GM21529 (cell line): ENCODE measurements at regions not wholly inside any gene's neighbourhood (a gene's known extent, or its start where the extent isn't known, plus 50 kb on each side); places are given as distances from the start of the nearest gene placed in this dataset.

Experiments
- ATAC-seq: cut with Tn5 transposase; IDR thresholded peaks from one replicate; pipeline ENCODE4 v1.9.1; 2021; ENCODE audit not compliant: unreplicated experiment

DNA sequence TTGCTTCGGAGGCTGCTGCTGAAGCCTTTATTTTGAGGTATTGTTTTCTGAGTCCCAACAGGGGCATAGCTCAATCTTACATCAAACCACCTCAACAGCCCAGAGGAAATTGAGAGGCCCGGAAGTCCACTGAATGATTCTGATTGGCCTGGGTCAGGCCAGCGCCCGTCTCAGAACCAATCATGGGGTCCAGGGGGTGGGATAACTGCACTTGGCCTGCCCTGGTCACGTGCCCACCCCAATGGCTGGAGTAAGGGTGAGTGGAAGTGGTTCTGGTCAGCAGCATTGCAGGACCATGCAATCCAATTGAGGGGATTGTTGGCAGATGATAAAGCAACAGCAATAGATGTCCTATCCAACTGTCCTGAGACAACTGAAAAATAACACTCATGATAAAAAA, 190.6 kb downstream of the HERPUD2 start:
- no peak for ATAC-seq

DNA sequence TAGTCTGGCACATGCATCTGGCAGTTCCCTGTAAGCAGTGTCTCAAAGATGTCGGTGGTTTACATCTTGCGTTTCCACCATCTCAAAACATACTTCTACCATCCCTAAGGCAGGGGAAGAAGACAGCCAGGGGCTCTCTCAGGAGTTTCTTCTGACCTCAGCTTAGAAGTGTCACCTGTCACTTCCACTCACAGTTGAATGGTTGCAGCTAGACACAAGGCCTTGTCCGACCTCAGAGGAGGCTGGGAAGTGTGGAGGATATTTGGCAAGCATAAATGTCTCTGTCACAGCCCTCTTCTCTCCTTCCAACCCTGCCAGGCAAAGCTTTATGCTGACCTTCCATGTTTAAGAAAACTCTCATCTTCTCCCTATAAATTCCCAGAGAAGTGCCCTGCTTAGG, 193.3 kb downstream of the HERPUD2 start:
- no peak for ATAC-seq

DNA sequence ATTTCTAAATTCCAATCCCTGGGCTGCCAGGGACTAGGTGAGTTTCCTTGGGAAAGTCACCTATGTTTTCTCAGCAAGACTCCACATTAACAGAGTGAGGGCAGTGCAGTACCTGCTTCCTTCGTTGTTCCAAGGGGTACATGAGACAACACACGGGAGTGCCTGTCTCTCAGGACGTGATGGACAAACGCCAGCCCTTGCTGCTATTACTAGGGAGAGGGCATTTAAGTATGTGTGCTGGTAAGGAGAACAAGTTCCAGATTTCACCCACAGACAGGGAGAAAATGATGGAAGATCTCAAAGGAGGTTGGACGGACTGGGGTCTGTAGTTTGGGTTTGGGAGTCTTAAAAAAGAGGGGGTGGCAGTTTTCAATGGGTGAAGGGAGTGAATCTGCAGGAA, 195.7 kb downstream of the HERPUD2 start:
- no peak for ATAC-seq

DNA sequence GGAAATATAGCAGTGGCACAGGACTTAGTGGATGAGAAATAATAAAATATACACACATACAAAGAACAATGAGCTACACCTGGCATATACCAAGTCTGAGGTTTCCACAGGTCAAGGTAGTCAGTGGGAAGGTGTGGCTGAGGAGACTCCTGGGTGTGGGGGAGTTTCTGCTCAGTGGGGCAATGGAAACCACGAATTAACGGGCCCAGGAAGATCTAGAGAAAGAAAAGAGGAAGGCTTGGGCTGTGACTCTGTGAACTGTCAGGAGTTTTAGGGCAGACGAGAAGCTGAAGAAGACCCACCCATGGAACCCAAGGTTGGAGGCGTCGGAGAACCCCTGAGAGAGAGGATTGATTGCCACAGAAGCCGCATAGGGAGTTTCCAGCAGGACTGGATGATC, 196.5 kb downstream of the HERPUD2 start:
- ATAC-seq: no peak

DNA sequence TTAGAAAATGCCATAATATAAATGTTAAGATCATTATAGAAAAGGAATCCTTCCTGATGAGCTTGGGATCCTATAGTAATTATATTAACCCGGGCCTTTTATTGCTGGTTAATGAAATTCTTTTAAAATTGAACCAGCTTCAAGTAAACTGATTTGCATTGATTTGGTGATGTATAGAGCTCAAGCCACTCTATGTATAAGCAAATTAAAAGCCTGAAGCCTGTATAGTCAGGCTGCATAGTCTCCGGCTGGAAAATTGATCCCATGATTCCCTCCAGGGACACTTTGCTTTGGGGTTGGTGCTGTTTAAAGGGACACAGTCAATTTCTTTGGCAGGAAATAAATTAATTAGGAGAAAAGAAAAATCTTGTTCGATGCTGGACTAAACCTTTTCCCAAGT, 199.1 kb downstream of the HERPUD2 start:
- ATAC-seq: no peak

DNA sequence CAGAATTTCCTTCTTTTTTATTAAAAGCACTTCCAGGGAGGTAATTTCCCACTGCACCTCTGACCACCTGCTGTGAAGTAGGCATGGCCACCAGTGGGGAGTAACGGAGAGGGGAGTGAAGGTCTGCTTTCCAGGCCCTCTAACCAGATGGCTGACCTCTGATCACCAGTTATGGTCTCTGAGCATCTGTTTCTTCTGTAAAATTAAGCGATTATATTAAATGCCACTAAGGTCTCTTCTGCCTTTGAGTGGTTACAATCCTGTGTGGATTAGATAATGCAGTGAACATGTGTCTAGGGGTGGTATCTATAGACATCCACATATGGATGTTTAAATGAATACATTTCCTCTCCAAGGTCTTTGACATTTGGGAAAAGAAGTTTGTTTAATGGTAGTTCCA, 199.6 kb downstream of the HERPUD2 start:
- no peak for ATAC-seq

DNA sequence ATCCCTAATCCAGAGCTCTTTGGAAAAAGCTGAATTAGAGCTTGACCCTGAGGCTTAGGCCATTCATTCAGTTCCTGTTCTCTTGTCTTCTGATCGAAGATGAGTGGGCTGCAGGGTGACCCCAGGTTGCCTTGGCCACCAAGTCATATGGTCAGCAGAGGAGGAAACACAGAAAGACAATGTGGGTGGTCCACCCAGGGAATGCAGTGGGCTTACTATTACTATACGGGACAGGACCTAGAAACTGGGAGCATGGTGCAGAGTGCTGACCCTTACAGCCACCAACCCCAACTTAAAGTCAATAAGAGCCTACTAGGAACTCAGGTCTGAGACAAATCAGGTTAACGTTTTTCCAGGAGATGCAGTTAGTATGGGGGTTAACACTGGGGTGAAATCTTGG, 200.5 kb downstream of the HERPUD2 start:
- ATAC-seq: no peak

DNA sequence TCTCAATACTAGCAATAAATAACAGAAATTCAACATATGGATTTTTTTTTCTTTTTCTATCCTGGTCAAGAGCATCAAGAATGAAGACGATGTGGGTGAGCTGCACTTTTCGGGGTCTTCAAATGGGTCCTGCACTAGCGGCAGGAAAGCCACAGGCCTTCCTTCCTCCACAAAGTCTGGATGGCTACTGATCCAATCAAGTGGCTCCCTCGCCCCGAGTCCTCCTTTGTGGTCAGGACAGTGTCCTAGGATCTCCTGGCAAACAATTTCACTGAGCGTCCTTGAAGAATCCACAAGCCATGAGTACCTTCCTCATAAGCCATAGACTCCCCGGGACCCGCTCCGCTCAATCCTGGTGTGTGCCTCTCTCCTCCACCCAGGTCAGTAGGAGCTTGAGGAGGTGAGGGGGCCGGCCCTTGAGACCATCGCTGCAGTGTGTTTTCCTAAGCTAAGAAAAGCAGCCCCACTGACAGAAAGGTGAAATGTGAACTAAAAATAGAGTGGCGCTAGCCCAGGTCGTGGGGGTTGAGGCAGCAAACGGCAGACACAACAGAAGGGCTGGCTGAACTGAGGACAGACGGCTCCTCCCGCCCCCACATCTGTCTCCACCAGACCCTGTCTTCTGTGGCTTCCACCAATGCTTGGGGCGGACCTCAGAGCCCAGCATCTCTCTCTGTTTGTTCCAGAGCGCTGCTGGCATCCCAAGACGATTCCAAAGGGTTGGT, 202.3 kb downstream of the HERPUD2 start:
- no peak for ATAC-seq

DNA sequence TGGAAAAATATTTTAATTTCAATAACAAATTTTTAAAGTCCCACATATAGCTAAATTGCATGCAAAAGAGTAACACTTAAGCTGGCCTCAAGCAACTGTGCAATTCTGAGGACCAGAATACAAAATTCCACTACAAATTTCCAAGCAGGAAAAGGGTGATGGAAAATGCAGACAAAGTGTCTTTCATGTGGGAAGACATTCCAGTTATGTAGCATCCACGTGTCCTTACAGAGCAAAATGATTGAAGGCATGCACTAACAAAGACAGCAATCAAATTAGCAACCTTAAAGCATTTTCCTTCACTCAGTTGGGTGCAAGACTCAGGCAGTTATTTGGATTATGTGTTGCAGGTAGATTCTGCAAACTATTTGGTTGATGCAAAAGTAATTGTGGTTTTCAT, 203.7 kb downstream of the HERPUD2 start:
- ATAC-seq: no peak

DNA sequence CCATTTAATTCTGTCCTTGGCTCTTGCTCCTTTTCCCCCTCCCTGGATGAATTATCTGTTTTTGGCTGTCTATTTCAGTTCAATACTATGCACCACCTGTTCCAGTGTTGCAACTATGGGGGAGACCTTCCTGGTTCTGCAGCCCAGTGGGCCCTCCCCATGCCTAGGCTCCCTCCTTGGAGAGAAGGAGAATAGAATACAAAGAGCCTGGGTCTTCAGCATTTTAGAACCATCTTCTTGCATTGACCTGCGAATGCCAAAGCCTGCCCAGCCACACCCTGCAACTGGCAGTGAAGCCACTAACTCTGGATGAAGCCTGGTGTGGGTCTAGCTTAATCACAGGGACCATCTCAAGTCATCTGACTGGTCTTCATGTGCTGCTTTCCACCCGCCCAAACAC, 207.1 kb downstream of the HERPUD2 start:
- ATAC-seq: no peak

DNA sequence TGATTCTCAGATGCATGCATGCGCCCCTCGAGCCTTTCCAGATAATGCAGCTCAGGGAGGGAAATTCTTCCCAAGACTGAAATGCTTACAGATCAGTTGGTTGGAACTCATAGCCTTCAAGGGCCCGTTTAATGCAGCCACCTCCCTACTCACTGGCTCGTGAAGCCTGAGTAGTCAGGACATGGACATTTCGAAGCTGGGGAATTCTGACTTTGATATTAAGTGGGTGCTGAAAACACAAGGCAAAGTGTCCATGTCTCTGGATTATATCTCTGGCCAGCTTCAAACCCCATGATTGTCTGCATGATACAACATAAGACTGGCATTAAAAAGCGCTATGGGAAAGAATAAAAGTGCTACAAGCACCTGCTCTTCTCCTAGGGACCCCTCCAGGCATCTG, 207.5 kb downstream of the HERPUD2 start:
- ATAC-seq: no peak

DNA sequence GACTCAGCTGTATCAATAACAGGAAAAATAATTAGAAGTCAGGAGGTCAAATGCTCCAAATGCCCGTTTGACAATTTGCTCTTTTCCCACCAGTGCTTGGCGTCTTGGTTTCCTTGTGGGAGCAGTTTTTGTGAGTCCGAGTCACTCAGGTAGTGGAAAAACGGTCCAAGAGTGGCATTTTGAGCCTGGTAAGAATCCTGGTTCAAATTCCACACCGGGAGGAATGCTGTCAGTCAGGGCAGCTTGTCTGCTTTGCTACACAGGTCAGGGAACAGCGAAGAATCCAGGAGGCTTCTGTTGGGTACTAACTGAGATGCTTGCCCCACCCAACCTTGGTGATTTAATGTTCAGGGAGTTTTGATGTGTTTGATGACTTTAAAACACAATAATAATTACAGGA, 209.5 kb downstream of the HERPUD2 start:
- ATAC-seq: no peak

DNA sequence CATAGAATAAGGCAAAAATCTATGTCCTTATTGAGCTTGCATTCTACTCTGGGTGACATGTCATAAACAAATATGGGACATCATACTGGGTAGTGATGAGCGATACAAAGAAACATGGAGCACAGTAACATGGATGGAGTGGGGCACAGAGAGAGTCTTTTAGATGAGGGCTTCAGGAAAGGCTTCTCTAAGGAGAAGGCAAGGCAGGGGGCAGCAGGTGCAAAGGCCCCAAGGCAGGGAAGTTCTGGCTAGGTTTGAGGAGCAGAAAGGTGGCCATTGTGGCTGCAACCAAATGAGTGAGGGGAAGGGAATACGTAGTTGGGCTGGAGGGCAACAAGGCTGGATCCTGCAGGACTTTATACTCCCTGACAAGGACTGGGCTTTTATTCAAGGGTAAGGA, 211.4 kb downstream of the HERPUD2 start:
- ATAC-seq: no peak

DNA sequence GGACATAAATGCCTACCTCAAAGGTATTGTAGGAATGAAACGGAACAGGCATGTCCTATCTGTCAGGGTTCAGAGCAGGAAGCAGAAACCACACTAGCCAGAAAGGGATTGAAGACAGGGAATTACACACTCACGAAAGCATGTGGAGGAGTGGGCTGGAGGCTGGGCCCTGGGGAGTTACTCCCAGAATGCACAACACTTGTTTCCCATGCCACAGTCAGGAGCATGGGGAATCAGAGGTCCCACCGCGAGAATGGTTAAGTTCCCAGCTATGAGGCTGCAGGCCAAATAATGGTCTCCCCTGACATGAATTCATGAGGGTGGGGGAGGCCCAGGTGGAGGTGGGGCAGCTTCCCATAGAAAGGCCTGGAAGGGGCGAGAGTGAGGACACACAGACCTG, 212.7 kb downstream of the HERPUD2 start:
- ATAC-seq: no peak

DNA sequence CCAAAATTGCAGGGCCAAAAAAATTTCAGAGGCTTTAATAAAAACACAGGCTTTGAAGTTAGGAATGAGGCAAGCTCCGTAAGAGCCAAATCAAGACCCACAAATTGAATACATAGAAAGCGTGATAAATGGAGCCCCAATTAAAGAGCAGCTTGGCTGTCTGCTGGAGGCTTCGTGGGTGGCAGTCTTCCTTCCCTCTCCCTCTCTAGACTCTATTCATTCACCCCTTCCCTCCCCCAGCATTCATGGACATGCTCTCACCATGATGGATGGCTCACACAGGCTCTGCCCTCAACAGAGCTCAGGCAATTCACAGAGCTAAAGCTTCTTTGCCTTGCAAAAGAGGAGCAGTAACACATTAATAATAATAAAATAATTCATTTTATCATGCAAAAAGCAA, 214.1 kb downstream of the HERPUD2 start:
- ATAC-seq: no peak

DNA sequence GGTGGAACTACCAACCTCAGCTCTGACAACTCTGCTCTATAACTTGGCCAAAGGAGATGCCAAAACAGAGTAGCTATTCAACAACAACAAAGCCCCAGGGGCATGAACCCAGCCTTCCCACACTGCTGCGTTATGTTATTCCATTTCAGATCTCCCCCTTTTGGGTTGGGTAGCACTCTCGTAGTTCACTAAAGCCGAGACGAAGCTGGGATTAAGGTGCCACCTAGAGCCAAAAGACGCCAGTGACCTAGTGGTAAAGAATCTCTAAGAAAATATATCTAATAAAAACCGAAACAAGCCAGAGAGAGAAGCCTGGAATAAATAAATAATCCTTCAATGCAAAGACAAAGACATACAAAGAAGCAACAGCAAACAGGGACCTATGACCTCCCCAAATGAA, 217.3 kb downstream of the HERPUD2 start:
- no peak for ATAC-seq

DNA sequence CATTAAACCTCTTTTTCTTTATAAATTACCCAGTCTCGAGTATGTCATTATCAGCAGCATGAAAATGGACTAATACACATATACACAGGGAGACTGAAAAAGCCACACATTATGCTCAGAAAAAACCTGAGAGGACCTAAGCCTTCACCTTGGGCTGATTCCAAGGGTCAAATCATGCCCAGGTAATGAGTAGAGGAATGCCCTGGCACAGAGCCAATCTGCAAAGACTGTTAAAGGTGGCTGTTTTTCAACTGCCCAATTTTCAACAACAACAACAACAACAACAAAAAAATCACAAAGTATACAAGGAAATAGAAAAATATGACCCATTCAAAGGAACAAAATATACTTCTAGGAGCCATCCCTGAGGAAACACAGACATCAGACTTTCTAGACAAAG, 220.2 kb upstream of the TBX20 start:
- no peak for ATAC-seq

DNA sequence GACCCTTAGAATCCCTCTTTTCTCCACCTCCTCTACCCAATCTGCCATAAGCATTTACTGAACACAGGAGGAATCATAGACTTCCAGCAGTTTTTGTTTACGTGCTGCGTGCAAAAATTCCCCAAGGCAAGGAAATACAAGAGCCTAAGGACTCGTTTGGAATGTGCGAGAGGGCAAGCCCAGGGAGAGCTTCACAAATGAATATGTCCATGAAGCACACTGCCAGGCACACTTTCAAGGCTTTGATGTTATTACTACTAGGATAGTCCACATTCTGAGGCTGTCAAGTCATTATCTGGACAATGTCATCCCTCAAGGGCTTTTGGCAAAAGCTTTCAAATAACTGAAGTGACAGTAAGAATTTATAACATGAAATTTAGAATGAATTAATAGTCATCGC, 214.7 kb upstream of the TBX20 start:
- ATAC-seq: no peak

DNA sequence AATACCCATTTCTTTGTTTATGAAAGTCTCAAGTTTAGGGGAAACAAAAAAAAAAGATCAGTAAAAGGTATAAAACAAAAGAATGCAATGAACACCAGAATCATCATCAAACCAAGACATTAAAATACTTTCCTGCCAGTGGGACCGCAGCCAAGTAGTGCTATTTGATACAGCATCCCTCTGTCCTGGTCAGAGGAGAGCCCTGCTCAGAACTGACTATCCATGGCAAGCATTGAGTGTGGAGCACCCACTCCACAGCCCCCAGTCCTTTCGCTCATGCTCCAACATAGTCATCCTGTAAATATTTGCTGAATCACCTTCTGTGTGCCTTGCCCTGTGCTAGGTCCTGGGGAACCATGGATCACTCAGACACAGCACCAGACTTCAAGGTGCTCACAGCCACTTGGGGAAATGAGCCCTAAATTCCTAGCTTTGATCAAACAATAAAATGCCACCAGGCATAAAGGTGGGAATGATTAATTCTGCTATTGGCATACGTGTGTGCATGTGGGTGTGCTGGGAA, 213.6 kb upstream of the TBX20 start:
- ATAC-seq: no peak

DNA sequence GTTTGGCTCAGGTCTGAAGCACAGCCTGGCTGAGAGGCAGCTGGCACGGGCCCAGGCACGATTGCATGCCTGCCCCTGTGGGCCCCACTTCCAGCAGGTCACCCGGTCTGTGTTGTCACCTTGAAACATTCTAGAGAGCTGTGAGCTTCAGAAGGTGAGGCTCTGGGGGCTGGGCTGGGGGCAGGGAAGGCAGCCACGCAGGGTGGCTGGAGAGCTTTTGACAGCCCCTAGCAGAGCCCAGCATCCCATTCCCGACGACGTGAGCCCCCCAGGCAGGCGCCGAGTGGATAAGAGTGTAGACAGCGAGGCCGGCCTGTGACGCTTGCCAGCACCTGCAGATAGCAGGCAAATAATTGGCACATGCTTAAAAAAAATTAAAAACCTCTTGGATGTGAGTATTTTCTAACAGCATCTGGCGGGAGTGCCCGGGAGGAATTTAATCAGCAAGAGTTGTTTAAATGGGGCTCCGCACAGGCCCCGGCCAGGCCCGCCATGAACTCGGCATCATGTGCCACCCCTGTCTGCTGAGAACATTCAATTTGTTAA, 212.0 kb upstream of the TBX20 start:
- no peak for ATAC-seq

DNA sequence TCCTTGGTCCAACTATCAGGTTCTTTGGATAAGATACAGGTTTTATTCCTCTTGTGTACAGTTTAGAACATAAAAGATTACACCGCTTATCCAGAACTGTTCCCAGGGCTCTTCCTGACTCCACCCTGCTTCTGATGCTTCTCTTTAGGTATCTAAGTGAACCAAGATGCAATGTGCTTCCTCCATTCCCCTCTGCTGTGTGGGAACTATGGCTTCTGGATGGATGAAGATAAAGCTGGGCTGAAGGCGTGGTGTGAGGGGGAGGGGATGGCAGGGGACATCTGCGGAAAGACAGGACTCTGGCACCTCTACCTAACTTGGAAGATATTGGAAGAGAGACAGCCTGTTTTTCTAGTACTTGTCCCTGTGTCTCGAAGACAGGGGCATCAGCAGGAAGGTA, 209.9 kb upstream of the TBX20 start:
- no peak for ATAC-seq

DNA sequence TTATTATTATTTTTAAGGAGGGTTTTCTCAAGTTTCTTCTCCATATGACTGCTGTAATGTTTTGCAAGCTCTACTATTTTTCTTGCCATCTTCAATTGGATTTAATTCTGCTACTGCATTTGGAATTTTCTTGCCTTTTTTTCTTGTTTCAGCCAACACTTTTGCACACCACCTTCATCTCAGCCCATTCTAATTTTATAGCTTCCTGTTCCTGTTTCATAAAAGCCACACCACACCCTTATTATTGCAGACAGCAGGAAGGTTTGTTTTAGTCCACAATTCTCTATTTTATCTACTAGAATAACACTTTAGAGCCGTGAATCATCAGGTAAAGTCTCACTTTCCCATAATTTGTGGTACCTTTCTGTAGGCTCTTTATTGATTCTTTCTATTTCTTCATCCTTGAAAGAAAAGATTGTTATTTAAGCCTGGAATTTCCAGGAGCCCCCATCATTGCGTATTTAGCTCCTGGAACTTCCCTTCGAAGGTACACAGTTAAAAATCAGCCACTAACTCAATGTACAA, 209.3 kb upstream of the TBX20 start:
- ATAC-seq: no peak
